Cardiac fibroblast (primary cell): ENCODE measurements at regions not wholly inside any gene's neighbourhood (a gene's known extent, or its start where the extent isn't known, plus 50 kb on each side); places are given as distances from the start of the nearest gene placed in this dataset.

Experiments
- DNase-seq, 2 donors: peaks; one replicate each; pipeline versions ENCODE4 v3.0.0 to v3.0.0-alpha.2; 2010; ENCODE audit warnings: low read depth in 2 of 2
- H3K4me3 ChIP-seq, 2 donors: replicated peaks in 1 of 2; 1 replicate in 1 of 2; 2 replicates in 1 of 2; pipeline ENCODE4 v1.5.1; 2011; ENCODE audit warnings: low read depth in 2 of 2, low read length in 2 of 2, mild to moderate bottlenecking in 2 of 2, moderate library complexity in 1 of 2
- CTCF ChIP-seq: IDR thresholded peaks from one replicate; pipeline ENCODE4 v1.5.1; 2011; ENCODE audit warnings: low read depth, mild to moderate bottlenecking, low read length, inconsistent platforms

- DNase-seq: no peak
- TF ChIP-seq CTCF: no peak
- H3K4me3 ChIP-seq: no peak overlapping the region
These were observed 221.2 kb upstream of the ATP6AP2 start for GRCh38 chrX:40359593-40359992.

GRCh38 chrX:40358994-40359393 lies 221.8 kb upstream of the ATP6AP2 start:
- DNase-seq: no peak
- no peak for TF ChIP-seq CTCF

DNA sequence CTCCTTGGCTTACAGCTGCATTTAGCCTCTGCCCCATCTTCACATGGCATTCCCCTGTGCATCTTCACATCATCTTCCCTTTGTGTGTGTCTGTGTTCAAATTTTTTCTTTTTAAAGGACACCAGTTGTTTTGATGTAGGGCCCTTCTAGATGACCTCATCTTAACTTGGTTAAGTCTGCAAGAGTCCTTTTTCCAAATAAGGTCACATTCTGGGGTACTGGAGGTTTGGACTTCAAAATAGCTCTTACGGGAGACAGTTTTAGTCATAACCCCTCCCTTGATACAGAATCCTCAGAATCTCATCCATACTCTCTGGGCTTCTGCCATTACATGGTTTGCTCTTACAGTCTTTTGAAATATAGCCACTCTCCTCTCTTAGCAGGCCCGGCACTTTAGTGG lies 231.5 kb upstream of the ATP6AP2 start:
- TF ChIP-seq CTCF: no peak
- peak in 1 of 2 donors; percentile 0 for DNase-seq

More at GRCh38 chrX:40358994-40359393, 221.8 kb upstream of the ATP6AP2 start:
- no peak overlapping the region for H3K4me3 ChIP-seq

DNA sequence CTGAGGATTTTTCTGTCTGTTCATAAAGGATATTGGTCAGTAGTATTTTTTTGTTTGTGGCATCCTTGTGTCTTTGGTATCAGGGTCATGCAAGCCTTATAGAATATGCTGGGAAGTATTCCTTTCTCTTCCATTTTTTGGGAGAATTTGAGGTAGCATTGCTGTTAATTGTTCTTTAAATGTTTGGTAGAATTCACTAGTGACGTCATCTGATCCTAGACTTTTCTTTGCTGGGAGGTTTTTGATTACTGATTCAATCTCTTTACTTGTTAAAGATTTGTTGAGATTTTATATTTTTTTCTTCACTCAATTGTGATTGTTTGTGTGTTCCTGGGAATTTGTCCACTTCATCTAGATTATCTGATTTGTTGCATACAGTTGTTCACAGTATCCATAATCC lies 234.4 kb upstream of the ATP6AP2 start:
- no peak for DNase-seq
- no peak overlapping the region for H3K4me3 ChIP-seq
- no peak for TF ChIP-seq CTCF

More for the DNA sequence above, 231.5 kb upstream of the ATP6AP2 start:
- H3K4me3 ChIP-seq: no peak overlapping the region

GRCh38 chrX:40343319-40343718 lies 237.5 kb upstream of the ATP6AP2 start:
- no peak for DNase-seq
- H3K4me3 ChIP-seq: no peak overlapping the region
- TF ChIP-seq CTCF: no peak

- TF ChIP-seq CTCF: no peak
- H3K4me3 ChIP-seq: no peak overlapping the region
- DNase-seq: no peak
These were observed 240.7 kb upstream of the ATP6AP2 start for GRCh38 chrX:40340116-40340515.

- DNase-seq: no peak
- TF ChIP-seq CTCF: no peak
- no peak overlapping the region for H3K4me3 ChIP-seq
These were observed 235.6 kb upstream of the BCOR start for GRCh38 chrX:40333344-40333743.
